ENCODE measurements at regions not wholly inside any gene's neighbourhood (a gene's known extent, or its start where the extent isn't known, plus 50 kb on each side); places are given as distances from the start of the nearest gene placed in this dataset.

DNA sequence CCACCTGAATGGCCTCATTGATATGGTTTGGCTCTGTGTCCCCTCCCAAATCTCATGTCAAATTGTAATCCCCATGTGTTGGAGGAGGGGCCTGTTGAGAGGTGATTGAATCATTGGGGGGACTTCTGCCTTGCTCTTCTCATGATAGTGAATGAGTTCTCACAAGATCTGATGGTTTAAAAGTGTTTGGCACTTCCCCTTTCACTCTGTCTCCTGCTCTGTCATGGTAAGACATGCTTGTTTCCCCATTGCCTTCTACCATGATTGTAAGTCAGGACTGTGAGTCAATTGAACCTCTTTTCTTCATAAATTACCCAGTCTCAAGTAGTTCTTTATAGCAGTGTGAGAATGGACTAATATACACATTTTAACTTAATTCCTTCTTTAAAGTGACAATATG lies 146.8 kb upstream of the KCNJ3 start:
- Histone ChIP-seq H3K27me3 (ENCODE audit: insufficient read depth, low read length) (no peaks in the 10 kb centered on the region), H4K91ac (ENCODE audit: low read depth, low read length) (no peak overlapping the region), H3K4me1 (ENCODE audit: control insufficient read depth in 1 of 2, insufficient read depth in 2 of 2, low read length in 2 of 2) (no peaks in the 10 kb centered on the region), H2BK12ac (ENCODE audit: low read length) (no peak overlapping the region), H4K8ac (ENCODE audit: low read depth, low read length) (no peak overlapping the region), H3K79me1 (ENCODE audit: low read length) (no peaks in the 10 kb centered on the region), H3K4me3 (ENCODE audit: low read depth, low read length) (no peak overlapping the region), H2AFZ (ENCODE audit: insufficient read depth, low read length, poor library complexity) (no peak overlapping the region), H3K36me3 (ENCODE audit: control insufficient read depth in 1 of 2, insufficient read depth in 2 of 2, low read length in 2 of 2) (no peaks in the 10 kb centered on the region), H2AK5ac (ENCODE audit: low read length) (no peak overlapping the region), H3K14ac (ENCODE audit: low read length) (no peak overlapping the region), H3K9me3 (ENCODE audit: insufficient read depth, low read depth, low read length) (no peaks in the 10 kb centered on the region), H3K4me2 (ENCODE audit: low read length) (no peak overlapping the region), H3K23ac (ENCODE audit: low read length) (no peak overlapping the region), H2BK120ac (ENCODE audit: insufficient read depth, low read length, poor library complexity) (no peak overlapping the region), H3K18ac (ENCODE audit: low read length) (no peak overlapping the region), H2BK5ac (ENCODE audit: low read depth, low read length, poor library complexity) (no peak overlapping the region), H3K79me2 (ENCODE audit: control insufficient read depth, insufficient read depth, low read length, poor library complexity) (no peaks in the 10 kb centered on the region), H3K9ac (ENCODE audit: low read length) (no peak overlapping the region), H3K27ac (ENCODE audit: low read depth, low read length) (no peak overlapping the region), H4K12ac (ENCODE audit: low read depth, low read length) (no peak overlapping the region), H3K4ac (ENCODE audit: low read depth, low read length) (no peak overlapping the region)
- no peak for DNase-seq

DNA sequence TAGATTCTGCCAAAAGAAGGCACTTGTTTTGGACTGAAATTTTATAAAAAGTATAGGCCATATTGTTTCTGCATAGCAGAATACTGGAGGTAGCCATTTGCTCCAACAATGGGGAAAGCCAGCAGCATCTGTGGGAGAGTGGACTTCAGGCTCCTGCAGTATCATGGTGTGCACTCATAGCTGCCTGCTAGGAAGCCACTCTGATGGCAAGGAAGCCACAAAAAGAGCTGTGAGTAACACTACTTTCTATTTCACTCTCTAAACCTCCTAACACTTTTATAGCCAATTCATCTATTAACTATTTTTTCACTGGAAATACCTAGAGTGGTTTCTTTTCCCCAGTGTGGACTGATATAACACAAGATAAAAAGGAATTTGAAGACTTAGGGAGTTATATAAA lies 144.4 kb upstream of the KCNJ3 start:
- no peak overlapping the region for H3K4me2 ChIP-seq (ENCODE audit: low read length)
- H3K18ac ChIP-seq (ENCODE audit: low read length), result no peak overlapping the region
- no peak overlapping the region for H3K14ac ChIP-seq (ENCODE audit: low read length)
- no peak overlapping the region for H3K4me3 ChIP-seq (ENCODE audit: low read depth, low read length)
- no peak for DNase-seq
- no peaks in the 10 kb centered on the region for H3K79me1 ChIP-seq (ENCODE audit: low read length)
- H4K12ac ChIP-seq (ENCODE audit: low read depth, low read length), result no peak overlapping the region
- H2BK120ac ChIP-seq (ENCODE audit: insufficient read depth, low read length, poor library complexity), result no peak overlapping the region
- no peak overlapping the region for H2AK5ac ChIP-seq (ENCODE audit: low read length)
- H3K4me1 ChIP-seq (ENCODE audit: control insufficient read depth in 1 of 2, insufficient read depth in 2 of 2, low read length in 2 of 2), result no peaks in the 10 kb centered on the region
- H3K9me3 ChIP-seq (ENCODE audit: insufficient read depth, low read depth, low read length), result no peaks in the 10 kb centered on the region
- H3K27ac ChIP-seq (ENCODE audit: low read depth, low read length), result no peak overlapping the region
- no peak overlapping the region for H2AFZ ChIP-seq (ENCODE audit: insufficient read depth, low read length, poor library complexity)
- no peak overlapping the region for H2BK12ac ChIP-seq (ENCODE audit: low read length)
- no peak overlapping the region for H3K4ac ChIP-seq (ENCODE audit: low read depth, low read length)
- no peak overlapping the region for H3K23ac ChIP-seq (ENCODE audit: low read length)
- H3K36me3 ChIP-seq (ENCODE audit: control insufficient read depth in 1 of 2, insufficient read depth in 2 of 2, low read length in 2 of 2), result no peaks in the 10 kb centered on the region
- no peaks in the 10 kb centered on the region for H3K27me3 ChIP-seq (ENCODE audit: insufficient read depth, low read length)
- no peak overlapping the region for H2BK5ac ChIP-seq (ENCODE audit: low read depth, low read length, poor library complexity)
- H3K79me2 ChIP-seq (ENCODE audit: control insufficient read depth, insufficient read depth, low read length, poor library complexity), result no peaks in the 10 kb centered on the region
- H4K91ac ChIP-seq (ENCODE audit: low read depth, low read length), result no peak overlapping the region
- no peak overlapping the region for H3K9ac ChIP-seq (ENCODE audit: low read length)
- H4K8ac ChIP-seq (ENCODE audit: low read depth, low read length), result no peak overlapping the region

DNA sequence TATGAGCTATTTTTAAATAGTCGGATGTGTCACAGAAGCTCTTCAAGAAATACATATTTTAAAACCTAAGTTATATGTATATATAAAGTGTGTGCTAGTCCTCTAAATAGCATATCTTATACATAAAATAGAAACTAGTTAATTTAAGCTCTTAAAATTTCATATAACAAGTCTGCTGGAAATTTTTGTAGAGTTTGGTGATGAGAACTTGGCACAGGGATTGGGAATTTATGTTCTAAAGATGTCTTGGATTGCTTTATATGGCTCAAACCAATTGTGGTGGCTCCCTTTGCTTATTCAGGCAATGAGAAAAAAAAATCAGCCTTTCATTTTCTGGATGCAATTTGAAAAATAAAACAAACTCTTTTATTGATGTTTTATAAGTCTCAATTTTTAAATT lies 142.8 kb upstream of the KCNJ3 start:
- Histone ChIP-seq H3K9me3 (ENCODE audit: insufficient read depth, low read depth, low read length) (no peaks in the 10 kb centered on the region), H3K18ac (ENCODE audit: low read length) (no peak overlapping the region), H2AFZ (ENCODE audit: insufficient read depth, low read length, poor library complexity) (no peak overlapping the region), H3K4me2 (ENCODE audit: low read length) (no peak overlapping the region), H3K27ac (ENCODE audit: low read depth, low read length) (no peak overlapping the region), H3K27me3 (ENCODE audit: insufficient read depth, low read length) (no peaks in the 10 kb centered on the region), H4K12ac (ENCODE audit: low read depth, low read length) (no peak overlapping the region), H3K9ac (ENCODE audit: low read length) (no peak overlapping the region), H4K91ac (ENCODE audit: low read depth, low read length) (no peak overlapping the region), H3K79me1 (ENCODE audit: low read length) (no peaks in the 10 kb centered on the region), H3K4ac (ENCODE audit: low read depth, low read length) (no peak overlapping the region), H3K79me2 (ENCODE audit: control insufficient read depth, insufficient read depth, low read length, poor library complexity) (no peaks in the 10 kb centered on the region), H3K14ac (ENCODE audit: low read length) (no peak overlapping the region), H4K8ac (ENCODE audit: low read depth, low read length) (no peak overlapping the region), H2BK12ac (ENCODE audit: low read length) (no peak overlapping the region), H2AK5ac (ENCODE audit: low read length) (no peak overlapping the region), H2BK120ac (ENCODE audit: insufficient read depth, low read length, poor library complexity) (no peak overlapping the region), H3K4me3 (ENCODE audit: low read depth, low read length) (no peak overlapping the region), H2BK5ac (ENCODE audit: low read depth, low read length, poor library complexity) (no peak overlapping the region), H3K36me3 (ENCODE audit: control insufficient read depth in 1 of 2, insufficient read depth in 2 of 2, low read length in 2 of 2) (no peaks in the 10 kb centered on the region), H3K23ac (ENCODE audit: low read length) (no peak overlapping the region), H3K4me1 (ENCODE audit: control insufficient read depth in 1 of 2, insufficient read depth in 2 of 2, low read length in 2 of 2) (no peaks in the 10 kb centered on the region)
- WGBS (ENCODE audit: extremely low coverage, insufficient coverage, insufficient read length), result no CpG with 5 or more reads among the region's 1 CpG
- DNase-seq, result no peak

DNA sequence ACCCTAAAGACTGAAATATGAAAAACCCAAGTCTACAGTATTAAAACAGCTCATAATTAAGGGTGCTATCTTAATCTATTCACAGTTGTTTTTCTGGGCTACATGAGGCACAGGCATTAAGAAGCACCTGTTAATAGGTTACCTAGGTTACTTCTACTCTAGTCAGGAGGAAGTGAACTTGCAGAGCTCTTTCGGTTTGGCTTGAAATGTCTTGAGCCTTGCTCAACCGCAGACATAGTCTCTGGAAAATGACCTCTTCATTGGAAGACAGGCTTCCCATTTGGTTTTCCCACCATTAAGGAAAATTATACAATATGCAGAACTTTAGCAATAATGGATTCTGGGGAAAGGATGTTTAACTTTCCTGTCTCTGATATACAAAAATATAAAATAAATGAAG lies 142.3 kb upstream of the KCNJ3 start:
- H3K4me2 ChIP-seq (ENCODE audit: low read length), result no peak overlapping the region
- no peaks in the 10 kb centered on the region for H3K27me3 ChIP-seq (ENCODE audit: insufficient read depth, low read length)
- H4K91ac ChIP-seq (ENCODE audit: low read depth, low read length), result no peak overlapping the region
- no peak overlapping the region for H3K23ac ChIP-seq (ENCODE audit: low read length)
- H3K4me3 ChIP-seq (ENCODE audit: low read depth, low read length), result no peak overlapping the region
- H3K4ac ChIP-seq (ENCODE audit: low read depth, low read length), result no peak overlapping the region
- no peak overlapping the region for H3K27ac ChIP-seq (ENCODE audit: low read depth, low read length)
- H3K14ac ChIP-seq (ENCODE audit: low read length), result no peak overlapping the region
- no peak overlapping the region for H2AK5ac ChIP-seq (ENCODE audit: low read length)
- no CpG with 5 or more reads among the region's 2 CpGs for WGBS (ENCODE audit: extremely low coverage, insufficient coverage, insufficient read length)
- no peak overlapping the region for H2BK5ac ChIP-seq (ENCODE audit: low read depth, low read length, poor library complexity)
- no peaks in the 10 kb centered on the region for H3K9me3 ChIP-seq (ENCODE audit: insufficient read depth, low read depth, low read length)
- no peak overlapping the region for H4K12ac ChIP-seq (ENCODE audit: low read depth, low read length)
- H2BK12ac ChIP-seq (ENCODE audit: low read length), result no peak overlapping the region
- no peaks in the 10 kb centered on the region for H3K36me3 ChIP-seq (ENCODE audit: control insufficient read depth in 1 of 2, insufficient read depth in 2 of 2, low read length in 2 of 2)
- no peak overlapping the region for H4K8ac ChIP-seq (ENCODE audit: low read depth, low read length)
- H3K18ac ChIP-seq (ENCODE audit: low read length), result no peak overlapping the region
- H3K9ac ChIP-seq (ENCODE audit: low read length), result no peak overlapping the region
- no peaks in the 10 kb centered on the region for H3K79me1 ChIP-seq (ENCODE audit: low read length)
- H3K79me2 ChIP-seq (ENCODE audit: control insufficient read depth, insufficient read depth, low read length, poor library complexity), result no peaks in the 10 kb centered on the region
- no peak for DNase-seq
- no peak overlapping the region for H2BK120ac ChIP-seq (ENCODE audit: insufficient read depth, low read length, poor library complexity)
- H3K4me1 ChIP-seq (ENCODE audit: control insufficient read depth in 1 of 2, insufficient read depth in 2 of 2, low read length in 2 of 2), result no peaks in the 10 kb centered on the region
- no peak overlapping the region for H2AFZ ChIP-seq (ENCODE audit: insufficient read depth, low read length, poor library complexity)

- no peak overlapping the region for H3K23ac ChIP-seq (ENCODE audit: low read length)
- H3K4me1 ChIP-seq (ENCODE audit: control insufficient read depth in 1 of 2, insufficient read depth in 2 of 2, low read length in 2 of 2), result no peaks in the 10 kb centered on the region
- no peaks in the 10 kb centered on the region for H3K9me3 ChIP-seq (ENCODE audit: insufficient read depth, low read depth, low read length)
- H3K36me3 ChIP-seq (ENCODE audit: control insufficient read depth in 1 of 2, insufficient read depth in 2 of 2, low read length in 2 of 2), result no peaks in the 10 kb centered on the region
- no peak overlapping the region for H4K8ac ChIP-seq (ENCODE audit: low read depth, low read length)
- H3K79me2 ChIP-seq (ENCODE audit: control insufficient read depth, insufficient read depth, low read length, poor library complexity), result no peaks in the 10 kb centered on the region
- no peak overlapping the region for H2BK120ac ChIP-seq (ENCODE audit: insufficient read depth, low read length, poor library complexity)
- H2BK12ac ChIP-seq (ENCODE audit: low read length), result no peak overlapping the region
- no peaks in the 10 kb centered on the region for H3K27me3 ChIP-seq (ENCODE audit: insufficient read depth, low read length)
- H4K12ac ChIP-seq (ENCODE audit: low read depth, low read length), result no peak overlapping the region
- H2BK5ac ChIP-seq (ENCODE audit: low read depth, low read length, poor library complexity), result no peak overlapping the region
- H3K79me1 ChIP-seq (ENCODE audit: low read length), result no peaks in the 10 kb centered on the region
- no peak overlapping the region for H3K4ac ChIP-seq (ENCODE audit: low read depth, low read length)
- no peak overlapping the region for H3K14ac ChIP-seq (ENCODE audit: low read length)
- H2AFZ ChIP-seq (ENCODE audit: insufficient read depth, low read length, poor library complexity), result no peak overlapping the region
- no peak overlapping the region for H4K91ac ChIP-seq (ENCODE audit: low read depth, low read length)
- no peak overlapping the region for H3K4me3 ChIP-seq (ENCODE audit: low read depth, low read length)
- no peak overlapping the region for H3K4me2 ChIP-seq (ENCODE audit: low read length)
- no peak for DNase-seq
- no peak overlapping the region for H3K27ac ChIP-seq (ENCODE audit: low read depth, low read length)
- WGBS (ENCODE audit: extremely low coverage, insufficient coverage, insufficient read length), result no CpG with 5 or more reads among the region's 1 CpG
- no peak overlapping the region for H3K9ac ChIP-seq (ENCODE audit: low read length)
- no peak overlapping the region for H2AK5ac ChIP-seq (ENCODE audit: low read length)
- H3K18ac ChIP-seq (ENCODE audit: low read length), result no peak overlapping the region
These were observed 141.9 kb upstream of the KCNJ3 start for GRCh38 chr2:154556607-154557006.

Data from trophoblast cell (in vitro differentiated cells and primary cell).